Stimulated activated CD4-positive, alpha-beta T cell treated with anti-CD3 and anti-CD28 coated beads, Interleukin-12 subunit alpha, Interleukin-12 subunit beta, amount 100 ng/mL, for 24 hours (primary cell): ENCODE measurements at regions not wholly inside any gene's neighbourhood (a gene's known extent, or its start where the extent isn't known, plus 50 kb on each side); places are given as distances from the start of the nearest gene placed in this dataset.

Experiments used
- DNase-seq, 2 experiments: peaks; one replicate each; pipeline ENCODE4 v3.0.0-alpha.2; 2020; ENCODE audit warnings: low read depth in 2 of 2

DNA sequence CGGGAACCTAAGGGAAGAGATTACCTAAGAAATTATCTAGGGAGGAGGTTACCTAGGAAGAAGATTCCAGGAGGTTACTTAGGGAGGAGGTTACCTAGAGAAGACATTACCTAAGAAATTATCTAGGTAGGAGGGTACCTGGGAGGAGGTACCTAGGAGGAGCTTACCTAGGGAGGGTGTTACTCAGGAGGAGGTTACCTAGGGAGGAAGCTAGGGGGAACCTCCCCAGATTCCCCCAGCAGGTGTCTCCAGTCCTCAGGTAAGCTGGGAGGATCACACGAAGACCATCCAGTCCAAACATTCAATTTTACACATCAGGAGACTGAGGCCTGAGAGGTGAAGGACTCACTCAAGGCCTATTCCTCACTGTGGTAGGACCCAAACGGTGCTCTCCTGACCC, 482.8 kb downstream of the TBC1D22A start:
- DNase-seq: no peak

DNA sequence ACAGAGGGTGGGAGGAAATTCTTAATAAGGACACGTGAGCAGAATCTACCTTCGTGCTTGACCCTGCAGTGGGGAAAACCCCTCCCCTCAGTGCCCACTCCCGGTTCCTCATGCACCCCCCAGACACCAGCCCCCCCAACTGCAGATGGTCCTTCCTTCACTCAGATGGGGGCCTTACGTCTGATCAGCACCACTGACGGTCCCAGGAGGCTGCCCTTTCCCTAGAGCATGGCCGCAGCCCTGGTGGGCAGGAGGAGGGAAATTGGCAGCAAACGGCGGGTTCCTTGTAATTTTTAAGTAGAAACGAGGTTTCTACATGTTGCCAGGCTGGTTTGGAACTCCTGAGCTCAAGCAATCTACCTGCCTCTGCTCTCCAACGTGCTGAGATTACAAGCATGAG, 477.7 kb downstream of the TBC1D22A start:
- DNase-seq: no peak

DNA sequence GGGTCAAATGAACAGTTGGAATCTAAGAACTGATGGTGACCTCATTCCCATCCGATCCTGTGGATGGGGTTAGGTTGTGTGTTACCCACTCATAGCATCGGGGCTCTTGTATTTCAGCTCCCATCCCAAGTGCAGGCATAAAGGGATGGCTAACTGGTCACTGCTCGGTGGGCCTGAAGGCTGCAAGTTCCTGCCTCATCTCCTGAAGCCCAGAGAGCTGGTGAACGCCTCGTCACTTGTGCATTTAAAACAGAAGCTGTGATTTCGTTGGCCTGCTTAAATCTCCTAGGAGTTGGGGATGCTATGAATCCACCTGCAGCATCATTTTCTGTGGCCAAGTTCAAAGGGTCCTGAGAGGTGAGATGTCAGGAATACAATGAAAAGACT, 477.0 kb downstream of the TBC1D22A start:
- DNase-seq: no peak

DNA sequence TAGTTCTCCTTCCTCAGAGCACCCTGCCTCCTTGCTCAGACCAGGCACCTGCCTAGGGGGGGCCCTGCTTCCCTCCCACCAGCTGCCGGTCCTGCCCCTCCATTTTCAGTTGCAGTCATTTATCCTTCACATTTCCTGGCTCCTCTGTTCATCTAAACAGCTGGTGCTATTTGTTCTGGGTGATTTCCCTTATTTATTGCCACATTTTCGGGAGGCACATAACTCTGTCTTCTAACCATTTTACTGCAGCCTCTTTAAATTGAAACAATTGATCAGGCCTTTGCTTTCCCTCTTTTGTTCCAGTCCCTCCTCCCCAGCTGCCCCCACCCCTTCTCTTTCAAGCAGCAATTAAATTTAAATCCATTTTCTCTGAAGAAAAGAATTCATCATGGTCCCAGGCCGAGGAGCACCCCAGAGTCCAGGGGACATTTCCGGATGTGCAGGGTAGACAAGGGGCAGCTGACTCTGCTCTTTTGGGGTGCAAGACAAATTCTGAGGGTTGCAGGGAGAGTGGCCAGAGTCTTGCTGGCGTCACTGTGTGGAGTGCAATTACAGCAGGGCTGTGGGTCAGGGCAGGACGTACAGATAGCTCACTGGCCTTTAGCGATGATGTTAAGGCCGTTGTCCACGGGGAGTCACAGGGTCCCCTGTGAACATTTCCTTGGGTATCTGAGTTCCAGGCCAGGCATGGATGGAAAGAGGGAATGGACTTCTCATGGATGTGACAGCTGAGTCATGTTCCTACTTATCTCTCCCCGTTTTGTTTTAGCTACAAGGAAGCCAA, 476.4 kb downstream of the TBC1D22A start:
- no peak for DNase-seq

DNA sequence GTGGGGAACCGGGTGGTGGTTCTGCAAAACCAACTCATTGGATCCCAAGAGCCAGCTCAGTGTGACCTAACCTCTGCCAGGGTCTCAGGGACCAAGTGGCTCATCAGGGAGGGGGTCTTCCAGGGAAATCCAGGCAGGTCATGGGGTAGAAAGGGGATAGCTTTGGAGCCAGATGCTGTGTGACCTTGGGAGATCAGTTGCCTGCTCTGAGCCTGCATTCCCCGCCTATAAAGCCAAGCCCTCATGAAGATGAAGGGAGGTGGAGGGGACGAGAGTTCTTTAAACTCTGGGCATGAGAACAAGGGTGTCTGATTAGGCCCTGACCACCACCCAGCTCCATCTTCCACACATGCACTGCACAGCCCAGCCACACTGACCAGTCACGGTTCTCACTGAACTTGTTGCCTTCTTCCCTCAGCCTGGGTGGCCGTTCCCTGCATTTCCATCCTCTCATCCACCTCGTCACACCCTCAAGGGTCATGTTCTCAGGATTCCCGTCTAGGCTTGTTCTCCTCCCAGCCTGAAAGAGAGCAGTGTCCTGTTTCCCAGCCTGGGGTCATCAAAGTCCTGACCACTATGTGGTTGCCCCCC, 475.5 kb downstream of the TBC1D22A start:
- DNase-seq: no peak

DNA sequence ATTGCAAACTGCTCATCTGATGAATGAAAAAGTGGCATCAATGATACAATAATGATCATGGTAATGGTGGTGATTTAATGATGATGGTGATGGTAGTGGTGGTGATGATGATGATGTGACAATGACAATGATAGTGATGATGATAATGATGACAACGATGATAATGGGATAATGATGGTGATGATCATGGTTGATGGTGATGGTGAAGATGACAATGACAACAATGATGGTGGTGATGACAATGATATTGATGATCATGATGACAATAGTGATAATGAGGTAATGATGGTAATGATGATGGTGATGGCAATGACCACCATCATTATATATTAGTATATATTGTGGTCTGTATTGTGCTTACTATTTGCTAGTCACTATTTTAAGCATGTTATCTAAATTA, 474.3 kb downstream of the TBC1D22A start:
- DNase-seq: no peak

DNA sequence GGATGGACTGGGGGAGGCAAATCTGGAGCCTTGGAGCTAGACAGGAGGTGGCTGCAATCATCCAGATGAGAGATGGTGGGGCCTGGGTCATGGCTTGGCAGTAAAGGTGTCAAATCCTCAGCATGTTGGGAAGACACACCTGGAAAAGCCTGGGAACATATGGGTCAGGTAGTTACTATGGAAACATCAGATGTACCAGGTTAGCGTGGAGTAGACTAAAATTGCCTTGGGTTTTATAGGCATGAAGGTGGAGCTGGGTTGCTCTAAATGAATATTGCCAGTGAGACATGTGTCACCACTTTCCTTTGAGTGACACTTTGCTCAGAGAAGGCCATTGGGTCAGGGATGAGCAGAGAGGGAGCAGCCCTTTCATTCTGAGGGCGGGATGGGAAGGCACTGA, 473.7 kb downstream of the TBC1D22A start:
- DNase-seq: no peak

DNA sequence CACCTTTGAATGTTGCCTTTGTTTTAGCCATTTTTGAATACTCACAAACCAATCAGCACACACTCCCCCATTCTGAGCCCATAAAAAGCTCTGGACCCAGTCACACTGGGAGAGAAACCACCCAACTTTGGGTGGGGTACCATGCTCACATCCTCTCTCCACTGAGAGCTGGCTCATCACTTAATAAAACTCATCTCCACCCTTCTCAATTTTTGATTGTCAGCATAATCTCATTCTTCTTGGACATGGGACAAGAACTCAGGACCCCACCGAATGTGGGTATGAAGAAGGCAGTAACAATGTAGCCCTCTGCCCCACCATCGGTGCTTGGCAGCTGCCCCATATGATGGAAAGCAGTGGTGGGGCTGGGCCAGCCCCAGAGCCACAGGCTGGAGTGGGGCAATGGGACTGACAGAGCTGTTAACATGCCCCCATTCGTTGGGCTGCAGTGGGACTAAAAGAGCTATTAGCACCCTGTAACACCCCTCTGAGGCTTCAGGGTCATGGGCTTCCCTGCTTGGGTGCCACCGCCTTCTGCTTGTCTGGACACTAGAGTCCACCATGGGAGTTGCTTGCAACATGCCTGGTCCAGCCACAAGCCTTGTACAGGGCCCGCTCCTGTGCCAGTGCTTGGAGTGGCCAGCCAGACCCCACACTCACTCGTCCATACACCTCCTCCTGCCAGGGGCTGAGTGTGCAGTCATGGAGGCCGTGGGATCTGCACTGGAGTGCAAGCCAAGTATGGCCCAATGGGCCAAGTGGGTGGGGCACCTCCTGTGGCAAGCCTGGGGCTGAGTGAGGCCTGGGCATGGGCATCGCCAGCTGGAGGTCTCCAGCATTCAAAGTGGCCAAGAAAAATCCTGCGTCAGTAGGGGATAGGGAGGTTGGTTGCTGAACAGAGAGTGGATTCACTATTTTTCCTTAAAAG, 471.1 kb downstream of the TBC1D22A start:
- DNase-seq: no peak

DNA sequence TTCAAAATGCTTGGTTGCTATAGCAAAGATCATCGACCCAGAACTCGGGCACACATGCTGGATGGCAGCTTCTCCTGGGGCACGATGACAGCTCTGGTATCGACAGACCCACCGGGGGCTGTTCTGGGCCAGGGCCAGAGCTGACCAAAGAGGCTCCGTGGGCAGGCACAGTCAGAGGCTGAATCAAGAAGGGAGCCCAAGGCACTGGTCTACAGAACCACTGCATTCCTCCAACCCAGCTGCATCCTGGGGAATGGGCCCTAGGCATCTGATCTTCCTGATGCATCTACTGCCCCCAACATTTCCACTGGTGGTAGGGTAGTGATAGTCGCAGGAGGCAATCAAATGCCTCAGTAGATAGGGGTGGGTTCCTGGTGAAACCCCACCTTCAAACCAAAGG, 470.3 kb downstream of the TBC1D22A start:
- no peak for DNase-seq

DNA sequence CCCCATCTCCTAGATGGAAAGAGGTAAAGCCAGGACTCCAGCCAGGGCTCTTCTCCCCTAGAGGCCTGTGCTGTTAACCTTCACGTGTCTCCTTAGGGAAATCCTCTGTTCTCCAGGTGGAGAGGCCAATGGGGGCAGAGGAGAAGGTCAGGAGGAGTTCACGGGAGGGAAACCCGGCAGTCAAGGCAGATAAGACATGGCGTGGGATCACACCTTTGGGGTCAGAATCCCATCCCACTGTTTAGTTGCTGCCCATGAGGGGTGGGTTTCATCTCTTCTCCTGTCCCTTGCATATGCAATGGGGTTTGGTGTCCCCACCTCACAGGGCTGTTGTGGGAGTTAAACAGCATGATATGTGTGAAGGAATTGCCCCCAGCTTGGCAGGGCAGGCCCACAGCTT, 469.7 kb downstream of the TBC1D22A start:
- no peak for DNase-seq

DNA sequence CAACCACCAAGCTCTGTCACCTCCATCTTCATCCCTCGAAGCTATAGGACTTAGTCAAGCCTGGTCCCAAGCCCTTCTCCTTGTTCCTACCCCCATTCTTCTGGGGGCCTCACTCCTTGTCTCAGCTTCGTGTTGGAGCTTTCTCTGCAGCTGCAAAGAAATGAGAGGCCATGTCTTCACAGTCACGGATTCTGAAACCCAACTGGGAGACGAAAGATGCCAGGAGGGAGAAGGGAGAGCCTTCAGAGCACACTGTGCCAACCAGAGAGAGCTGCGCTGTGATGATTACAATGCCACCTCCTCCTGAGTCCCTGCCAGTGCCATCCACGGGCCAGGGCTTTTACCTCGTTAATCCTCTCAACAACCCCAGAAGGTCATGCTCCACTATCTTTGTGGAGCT, 469.3 kb downstream of the TBC1D22A start:
- no peak for DNase-seq

DNA sequence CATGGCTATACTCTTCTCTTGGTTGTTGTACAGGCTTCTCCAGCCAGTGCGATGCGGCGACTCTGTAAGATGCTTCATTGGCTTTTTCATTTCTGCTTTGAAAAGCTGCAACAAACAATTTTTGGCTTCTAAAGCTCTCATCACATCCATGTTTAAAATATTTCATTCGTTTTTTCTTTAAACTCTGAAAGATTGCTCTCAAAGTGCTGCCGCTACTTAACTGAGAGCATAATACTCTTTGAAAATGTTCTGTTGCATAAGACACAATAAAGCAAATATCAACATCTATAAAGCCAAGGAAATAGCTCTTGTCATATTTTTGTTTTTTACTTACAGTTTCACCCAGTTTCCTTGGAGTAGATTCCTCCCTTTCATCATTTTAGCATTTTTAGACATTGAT, 468.3 kb downstream of the TBC1D22A start:
- DNase-seq: no peak

DNA sequence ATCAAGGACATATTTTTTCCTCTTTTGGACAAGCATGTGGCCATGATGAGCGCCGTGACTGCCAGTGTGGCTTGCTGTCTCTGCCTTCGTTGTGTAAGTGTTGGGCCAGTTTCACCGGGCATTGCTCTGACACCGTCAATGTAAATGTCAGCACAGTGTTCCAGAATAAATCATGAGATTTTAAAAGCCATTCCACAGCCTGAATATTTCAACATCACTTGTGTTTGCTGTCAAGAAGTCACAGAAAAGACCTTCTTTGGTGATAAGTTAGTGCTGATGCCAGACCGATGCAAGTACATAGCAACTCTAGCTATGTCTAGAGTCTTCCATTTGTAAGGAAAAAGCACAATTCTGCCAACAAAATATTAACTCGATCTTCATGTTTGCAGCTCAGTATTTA, 467.8 kb downstream of the TBC1D22A start:
- no peak for DNase-seq

DNA sequence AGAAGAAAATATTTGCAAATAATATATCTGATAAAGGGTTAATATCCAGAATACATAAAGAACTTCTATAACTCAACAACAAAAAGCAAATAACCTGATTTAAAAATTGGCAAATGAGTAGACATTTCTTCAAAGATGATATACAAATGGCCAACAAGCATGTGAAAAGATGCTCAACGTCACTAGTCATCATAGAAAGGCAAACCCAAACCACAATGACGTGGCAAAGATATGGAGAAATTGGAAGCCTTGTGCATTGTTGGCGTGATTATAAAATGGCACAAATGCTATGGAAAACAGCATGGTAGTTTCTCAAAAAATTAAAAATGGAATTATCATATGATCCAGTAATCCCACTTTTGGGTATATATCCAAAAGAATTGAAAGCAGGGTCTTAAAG, 466.3 kb downstream of the TBC1D22A start:
- no peak for DNase-seq

DNA sequence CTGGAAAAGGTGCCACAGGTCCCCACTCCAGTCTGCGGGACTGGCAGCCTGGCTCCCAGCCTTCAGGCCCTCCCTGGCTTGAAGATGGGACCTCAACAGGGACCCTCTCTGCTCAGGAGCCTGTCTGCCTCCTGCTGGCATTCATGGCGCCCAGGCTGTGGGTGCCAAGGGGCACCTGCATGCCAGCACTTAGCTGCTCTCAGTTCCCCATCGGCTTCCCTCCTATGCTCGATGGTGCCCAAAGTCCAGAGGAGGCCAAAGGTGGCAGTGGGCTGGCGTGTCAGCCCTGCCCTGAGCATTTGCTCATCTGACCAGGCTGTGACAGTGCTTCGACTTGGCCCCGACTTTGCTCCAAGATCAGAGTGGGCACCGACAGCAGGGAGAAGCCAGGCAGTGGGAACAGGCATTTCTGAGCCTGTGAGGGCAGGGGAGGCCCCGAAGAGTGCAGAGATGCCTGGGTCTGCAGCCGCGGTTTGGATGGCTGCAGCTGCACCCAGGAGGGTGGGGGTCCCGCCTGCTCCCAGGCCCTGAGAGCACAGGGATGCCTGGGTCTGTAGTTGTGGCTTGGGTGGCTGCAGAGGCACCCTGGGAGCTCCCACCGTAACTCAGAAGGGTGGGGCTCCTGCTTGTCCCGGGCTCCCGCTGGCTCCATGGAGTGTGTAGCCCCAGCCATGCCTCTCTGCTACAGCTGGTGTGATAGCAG, 463.6 kb downstream of the TBC1D22A start:
- no peak for DNase-seq

DNA sequence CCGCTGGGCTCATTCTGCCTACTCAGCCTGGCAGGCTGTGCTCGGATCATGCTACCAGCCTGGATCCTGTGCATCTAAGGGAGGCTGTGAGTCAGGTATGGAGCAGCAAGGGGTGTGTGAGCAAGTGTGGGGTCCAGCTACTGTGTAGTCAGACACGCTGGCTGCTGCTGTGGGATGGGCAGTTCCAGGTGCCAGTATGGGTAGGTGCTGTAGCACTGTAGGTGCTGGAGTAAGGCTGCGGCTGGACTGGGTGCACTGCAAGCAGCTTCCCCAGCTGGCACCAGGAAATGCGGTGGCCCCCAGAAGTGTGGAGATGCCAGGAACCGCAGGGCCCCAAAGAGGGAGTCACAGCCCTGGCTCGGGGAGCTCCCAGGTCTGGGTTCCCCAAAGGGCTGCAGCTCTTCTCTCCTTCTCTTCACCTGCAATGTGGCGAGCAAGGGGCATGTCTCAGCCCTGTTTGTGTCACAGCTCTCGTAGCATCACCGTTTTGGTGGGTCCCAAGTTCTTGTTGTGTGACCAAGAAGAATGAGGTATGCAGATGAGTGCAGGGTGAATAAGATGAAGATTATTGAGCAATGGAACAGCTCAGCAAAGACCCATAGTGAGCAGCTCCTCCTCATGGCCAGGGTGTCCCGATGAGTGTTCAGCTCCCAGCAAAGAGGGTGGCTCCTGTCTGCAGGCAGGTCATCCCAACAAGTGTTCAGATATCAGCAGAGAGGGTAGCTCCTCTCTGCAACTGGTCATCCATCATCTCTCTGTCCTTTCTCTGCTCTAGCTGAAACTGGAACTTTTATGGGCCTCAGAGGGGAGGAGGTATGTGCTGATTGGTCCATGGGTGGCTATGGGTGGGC, 462.9 kb downstream of the TBC1D22A start:
- DNase-seq: no peak
